ENCODE measurements at regions not wholly inside any gene's neighbourhood (a gene's known extent, or its start where the extent isn't known, plus 50 kb on each side); places are given as distances from the start of the nearest gene placed in this dataset.
"Not testable (repeated sequence)": the region's sequence is repeated elsewhere in the genome, so short reads cannot be mapped to it uniquely, and the experiment has no call there.

DNA sequence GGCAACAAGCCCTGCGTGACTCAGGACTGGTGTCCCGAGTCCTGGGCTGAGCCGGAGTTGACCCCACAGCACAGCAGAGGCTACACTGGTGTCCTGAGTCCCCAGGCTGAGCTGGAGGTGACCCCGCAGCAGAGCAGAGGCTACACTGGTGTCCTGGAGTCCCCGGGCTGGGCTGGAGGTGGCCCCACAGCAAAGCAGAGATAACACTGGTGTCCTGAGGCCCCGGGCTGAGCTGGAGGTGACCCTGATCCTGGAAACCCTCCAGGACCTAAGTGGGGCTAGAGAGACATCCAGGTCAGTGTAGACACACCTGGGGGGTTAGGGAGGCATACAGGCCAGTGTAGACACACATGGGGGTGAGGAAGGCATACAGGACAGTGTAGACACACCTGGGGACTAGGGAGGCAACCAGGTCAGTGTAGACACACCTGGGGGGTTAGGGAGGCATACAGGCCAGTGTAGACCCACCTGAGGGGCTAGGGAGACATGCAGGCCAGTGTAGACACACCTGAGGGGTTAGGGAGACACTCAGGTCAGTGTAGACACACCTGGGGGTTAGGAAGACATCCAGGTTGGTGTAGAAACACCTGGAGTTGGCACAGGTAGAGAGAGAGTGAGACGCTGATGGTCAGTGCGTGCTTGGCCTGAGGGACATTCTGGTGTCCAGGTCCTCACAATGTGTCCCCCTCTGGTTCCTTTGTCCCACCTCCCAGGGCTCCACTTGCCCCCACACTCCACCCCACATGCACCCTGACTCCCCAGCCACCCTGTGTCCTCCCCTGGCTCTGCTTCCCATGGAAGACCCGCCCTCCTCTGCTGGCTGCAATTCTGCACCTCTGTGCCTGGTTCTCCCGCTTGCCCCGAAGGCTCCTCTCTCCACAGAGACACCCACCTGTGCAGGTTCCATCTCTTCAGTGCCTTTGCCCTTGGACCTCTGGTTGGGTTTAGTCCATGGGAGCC lies 321.6 kb upstream of the SFSWAP start:
- no peak for DNase-seq (ENCODE audit: low spot score)
- Histone ChIP-seq H3K4me3 (no peak overlapping the region), H4K20me1 (ENCODE audit: insufficient read depth, poor library complexity, severe bottlenecking) (no peaks in the 10 kb centered on the region), H3K27ac (no peak overlapping the region), H3K79me2 (no peaks in the 10 kb centered on the region), H3K4me1 (ENCODE audit: insufficient read depth) (no peaks in the 10 kb centered on the region), H3K9me2 (replicated peaks; ENCODE audit: insufficient read depth) (no peaks in the 10 kb centered on the region), H3K36me3 (replicated peaks; ENCODE audit: insufficient read depth, low read depth) (no peaks in the 10 kb centered on the region), H3K27me3 (peaks cover 4% of the 10 kb centered on the region), H3K9me3 (ENCODE audit: low read depth) (no peaks in the 10 kb centered on the region), H3K4me2 (no peak overlapping the region), H2AFZ (no peak overlapping the region)
- 88% methylated on average over 10 of the region's 11 CpGs for WGBS (ENCODE audit: low lambda C conversion rate, missing lambda C conversion rate)
- TF ChIP-seq EZH2phosphoT487 (IDR thresholded peaks at IDR 0.05; ENCODE audit: low read depth, severe bottlenecking, unreplicated experiment): no peak
- TF ChIP-seq, protein P1, sequence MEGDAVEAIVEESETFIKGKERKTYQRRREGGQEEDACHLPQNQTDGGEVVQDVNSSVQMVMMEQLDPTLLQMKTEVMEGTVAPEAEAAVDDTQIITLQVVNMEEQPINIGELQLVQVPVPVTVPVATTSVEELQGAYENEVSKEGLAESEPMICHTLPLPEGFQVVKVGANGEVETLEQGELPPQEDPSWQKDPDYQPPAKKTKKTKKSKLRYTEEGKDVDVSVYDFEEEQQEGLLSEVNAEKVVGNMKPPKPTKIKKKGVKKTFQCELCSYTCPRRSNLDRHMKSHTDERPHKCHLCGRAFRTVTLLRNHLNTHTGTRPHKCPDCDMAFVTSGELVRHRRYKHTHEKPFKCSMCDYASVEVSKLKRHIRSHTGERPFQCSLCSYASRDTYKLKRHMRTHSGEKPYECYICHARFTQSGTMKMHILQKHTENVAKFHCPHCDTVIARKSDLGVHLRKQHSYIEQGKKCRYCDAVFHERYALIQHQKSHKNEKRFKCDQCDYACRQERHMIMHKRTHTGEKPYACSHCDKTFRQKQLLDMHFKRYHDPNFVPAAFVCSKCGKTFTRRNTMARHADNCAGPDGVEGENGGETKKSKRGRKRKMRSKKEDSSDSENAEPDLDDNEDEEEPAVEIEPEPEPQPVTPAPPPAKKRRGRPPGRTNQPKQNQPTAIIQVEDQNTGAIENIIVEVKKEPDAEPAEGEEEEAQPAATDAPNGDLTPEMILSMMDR (IDR thresholded peaks at IDR 0.05; ENCODE audit: poor library complexity): no peak
- no peak for TF ChIP-seq EZH2 (IDR thresholded peaks at IDR 0.05; ENCODE audit: borderline replicate concordance)

DNA sequence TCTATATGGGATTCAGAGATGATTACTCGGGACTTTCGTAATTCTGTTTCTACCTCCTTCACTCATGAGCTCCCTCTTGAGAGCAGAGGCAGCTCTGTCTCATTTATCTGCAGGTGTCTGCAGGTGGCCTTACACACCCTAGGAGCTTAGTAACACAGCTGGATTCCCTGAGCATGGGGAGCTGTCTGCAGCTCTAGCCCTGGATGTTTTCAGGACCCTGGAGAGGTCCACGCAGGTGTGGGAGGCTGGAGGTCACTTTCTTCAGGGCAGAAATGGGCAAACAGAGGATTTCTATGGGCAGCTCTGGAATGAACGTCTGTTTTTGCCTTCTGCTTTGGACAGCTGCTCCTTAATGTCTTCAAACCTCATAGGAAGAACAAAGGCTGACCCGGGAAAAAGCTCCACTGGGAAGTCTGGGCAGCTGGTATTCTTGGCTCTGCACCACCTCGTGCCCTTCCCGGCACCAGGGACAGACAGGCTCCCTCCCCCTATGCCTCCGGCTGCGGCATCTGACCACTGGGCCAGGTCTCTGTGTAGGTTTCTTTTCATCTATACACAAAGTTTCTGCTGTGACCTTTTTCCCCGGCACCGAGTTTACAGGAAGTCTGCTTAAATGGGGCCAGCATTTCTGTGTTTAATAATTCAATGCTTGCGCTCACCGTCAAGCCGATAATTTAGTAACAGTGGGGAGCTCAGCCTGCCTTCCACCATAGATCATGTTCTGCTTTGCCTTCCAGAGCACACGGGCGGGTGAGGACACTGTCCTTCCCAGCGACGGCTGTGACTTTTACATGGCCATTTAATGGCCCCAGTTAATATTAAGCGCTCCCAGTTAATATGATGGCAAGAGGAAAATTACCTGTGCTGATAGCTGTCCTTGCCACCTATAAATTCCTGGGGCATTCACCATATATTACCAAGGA lies 320.2 kb upstream of the SFSWAP start:
- no peaks in the 10 kb centered on the region for H4K20me1 ChIP-seq (ENCODE audit: insufficient read depth, poor library complexity, severe bottlenecking)
- TF ChIP-seq, protein P1 (IDR thresholded peaks at IDR 0.05; ENCODE audit: poor library complexity): no peak
- TF ChIP-seq EZH2 (IDR thresholded peaks at IDR 0.05; ENCODE audit: borderline replicate concordance) (no peak), EZH2phosphoT487 (IDR thresholded peaks at IDR 0.05; ENCODE audit: low read depth, severe bottlenecking, unreplicated experiment) (no peak)
- no peaks in the 10 kb centered on the region for H3K36me3 ChIP-seq (replicated peaks; ENCODE audit: insufficient read depth, low read depth)
- no peaks in the 10 kb centered on the region for H3K9me2 ChIP-seq (replicated peaks; ENCODE audit: insufficient read depth)
- WGBS (ENCODE audit: low lambda C conversion rate, missing lambda C conversion rate): 69% methylated on average over 19 of the region's 19 CpGs
- no peak overlapping the region for H3K4me3 ChIP-seq
- H3K79me2 ChIP-seq: no peaks in the 10 kb centered on the region
- peak; percentile 71 for DNase-seq (ENCODE audit: low spot score)
- no peak overlapping the region for H3K27ac ChIP-seq
- no peak overlapping the region for H3K4me2 ChIP-seq
- H2AFZ ChIP-seq: no peak overlapping the region
- no peaks in the 10 kb centered on the region for H3K27me3 ChIP-seq
- H3K4me1 ChIP-seq (ENCODE audit: insufficient read depth): no peaks in the 10 kb centered on the region
- H3K9me3 ChIP-seq (ENCODE audit: low read depth): no peaks in the 10 kb centered on the region

DNA sequence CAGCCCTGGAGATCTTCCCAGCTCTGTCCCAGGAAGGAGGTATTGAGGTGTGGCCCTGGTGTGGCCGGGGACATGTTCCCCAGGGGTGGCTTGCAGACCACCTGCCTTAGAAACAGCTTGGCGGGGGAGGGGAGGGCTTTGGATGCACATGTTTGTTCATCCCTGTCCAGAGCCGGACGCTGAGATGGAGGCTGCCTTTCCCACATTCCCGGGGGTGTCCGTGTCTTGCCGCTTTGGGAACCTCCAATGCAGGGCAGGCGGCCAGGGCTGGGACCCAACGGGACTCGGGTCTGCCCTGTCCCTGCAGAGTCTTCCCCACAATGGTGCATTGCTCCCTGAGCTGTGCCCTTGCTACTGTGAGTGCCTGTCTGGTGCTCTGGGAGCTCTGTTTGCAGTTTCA lies 319.5 kb upstream of the SFSWAP start:
- 87% methylated on average over 10 of the region's 10 CpGs for WGBS (ENCODE audit: low lambda C conversion rate, missing lambda C conversion rate)
- no peak overlapping the region for H2AFZ ChIP-seq
- no peak overlapping the region for H3K4me2 ChIP-seq
- H3K36me3 ChIP-seq (replicated peaks; ENCODE audit: insufficient read depth, low read depth): no peaks in the 10 kb centered on the region
- H4K20me1 ChIP-seq (ENCODE audit: insufficient read depth, poor library complexity, severe bottlenecking): no peaks in the 10 kb centered on the region
- H3K27ac ChIP-seq: no peak overlapping the region
- no peaks in the 10 kb centered on the region for H3K9me3 ChIP-seq (ENCODE audit: low read depth)
- no peaks in the 10 kb centered on the region for H3K79me2 ChIP-seq
- TF ChIP-seq EZH2phosphoT487 (IDR thresholded peaks at IDR 0.05; ENCODE audit: low read depth, severe bottlenecking, unreplicated experiment) (no peak), EZH2 (IDR thresholded peaks at IDR 0.05; ENCODE audit: borderline replicate concordance) (no peak)
- TF ChIP-seq, protein P1 (IDR thresholded peaks at IDR 0.05; ENCODE audit: poor library complexity): no peak
- no peaks in the 10 kb centered on the region for H3K4me1 ChIP-seq (ENCODE audit: insufficient read depth)
- no peak overlapping the region for H3K4me3 ChIP-seq
- DNase-seq (ENCODE audit: low spot score): no peak
- H3K9me2 ChIP-seq (replicated peaks; ENCODE audit: insufficient read depth): no peaks in the 10 kb centered on the region
- H3K27me3 ChIP-seq: no peaks in the 10 kb centered on the region

DNA sequence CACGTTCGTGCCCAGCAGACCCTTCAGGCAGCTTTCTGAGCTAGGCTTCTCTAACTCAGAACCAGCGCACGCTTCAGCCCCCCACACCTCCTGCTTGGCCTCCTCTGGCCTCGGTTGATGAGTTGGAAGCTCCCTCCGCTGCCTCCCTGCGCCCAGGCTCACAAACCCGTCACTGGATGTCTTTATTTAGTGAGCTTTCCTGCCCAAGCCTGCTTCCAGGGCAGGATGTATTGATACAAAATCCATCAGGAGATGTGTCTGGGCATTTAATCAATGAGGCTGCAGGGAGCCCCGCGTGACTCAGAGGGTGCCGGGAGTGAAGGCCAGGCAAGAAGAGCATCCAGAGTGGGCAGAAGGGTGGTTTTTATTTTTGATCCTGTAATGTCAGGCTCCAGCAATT lies 316.1 kb upstream of the SFSWAP start:
- H3K27me3 ChIP-seq; H3K9me3 ChIP-seq (ENCODE audit: low read depth); H3K79me2 ChIP-seq; H3K36me3 ChIP-seq (replicated peaks; ENCODE audit: insufficient read depth, low read depth); H3K4me3 ChIP-seq; H3K4me1 ChIP-seq (ENCODE audit: insufficient read depth); H3K4me2 ChIP-seq; H4K20me1 ChIP-seq (ENCODE audit: insufficient read depth, poor library complexity, severe bottlenecking); DNase-seq (ENCODE audit: low spot score); H3K9me2 ChIP-seq (replicated peaks; ENCODE audit: insufficient read depth); H2AFZ ChIP-seq; H3K27ac ChIP-seq: not testable (repeated sequence)
- WGBS (ENCODE audit: low lambda C conversion rate, missing lambda C conversion rate): 81% methylated on average over 11 of the region's 11 CpGs

DNA sequence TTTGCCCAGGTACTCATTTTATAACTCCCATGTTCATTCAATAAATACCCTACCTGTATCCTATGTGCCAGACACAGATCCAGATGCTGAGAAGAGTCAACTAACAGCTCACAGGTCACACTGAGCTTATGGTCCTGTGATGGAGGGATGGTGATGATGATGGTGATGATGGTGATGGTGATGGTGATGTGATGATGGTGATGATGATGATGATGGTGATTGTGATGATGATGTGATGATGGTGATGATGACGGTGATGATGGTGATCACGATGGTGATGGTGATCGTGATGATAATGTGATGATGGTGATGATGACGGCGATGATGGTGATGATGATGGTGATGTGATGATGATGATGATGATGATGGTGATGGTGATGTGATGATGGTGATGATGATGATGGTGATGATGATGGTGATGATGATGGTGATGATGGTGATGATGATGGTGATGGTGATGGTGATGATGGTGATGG lies 315.6 kb upstream of the SFSWAP start:
- not testable (repeated sequence) for DNase-seq (ENCODE audit: low spot score); H4K20me1 ChIP-seq (ENCODE audit: insufficient read depth, poor library complexity, severe bottlenecking); H3K4me3 ChIP-seq; H3K27ac ChIP-seq; H3K36me3 ChIP-seq (replicated peaks; ENCODE audit: insufficient read depth, low read depth); H3K79me2 ChIP-seq; H3K4me2 ChIP-seq; H3K9me2 ChIP-seq (replicated peaks; ENCODE audit: insufficient read depth); H3K27me3 ChIP-seq; H3K4me1 ChIP-seq (ENCODE audit: insufficient read depth); H3K9me3 ChIP-seq (ENCODE audit: low read depth); H2AFZ ChIP-seq
- 90% methylated on average over 5 of the region's 5 CpGs for WGBS (ENCODE audit: low lambda C conversion rate, missing lambda C conversion rate)
